Prostate gland (tissue), 2 donors: ENCODE measurements at regions not wholly inside any gene's neighbourhood (a gene's known extent, or its start where the extent isn't known, plus 50 kb on each side); places are given as distances from the start of the nearest gene placed in this dataset.

Source experiments
- POLR2A ChIP-seq: fragments of 450-650 bp; IDR thresholded peaks from one replicate; pipeline ENCODE4 v1.6.1; 2016; ENCODE audit warnings: antibody characterized with exemption, mild to moderate bottlenecking
- TF ChIP-seq, protein P1 (sequence below), 4 experiments: fragments of 200-600 bp in 2 of 4; fragments of 450-650 bp in 2 of 4; sonication (generic) in 2 of 4; IDR thresholded peaks; 1 replicate in 3 of 4; 2 replicates in 1 of 4; pipeline ENCODE4 v1.5.1; 2016 to 2019; ENCODE audit warnings: antibody characterized with exemption in 4 of 4, mild to moderate bottlenecking in 2 of 4, moderate library complexity in 2 of 4

DNA sequence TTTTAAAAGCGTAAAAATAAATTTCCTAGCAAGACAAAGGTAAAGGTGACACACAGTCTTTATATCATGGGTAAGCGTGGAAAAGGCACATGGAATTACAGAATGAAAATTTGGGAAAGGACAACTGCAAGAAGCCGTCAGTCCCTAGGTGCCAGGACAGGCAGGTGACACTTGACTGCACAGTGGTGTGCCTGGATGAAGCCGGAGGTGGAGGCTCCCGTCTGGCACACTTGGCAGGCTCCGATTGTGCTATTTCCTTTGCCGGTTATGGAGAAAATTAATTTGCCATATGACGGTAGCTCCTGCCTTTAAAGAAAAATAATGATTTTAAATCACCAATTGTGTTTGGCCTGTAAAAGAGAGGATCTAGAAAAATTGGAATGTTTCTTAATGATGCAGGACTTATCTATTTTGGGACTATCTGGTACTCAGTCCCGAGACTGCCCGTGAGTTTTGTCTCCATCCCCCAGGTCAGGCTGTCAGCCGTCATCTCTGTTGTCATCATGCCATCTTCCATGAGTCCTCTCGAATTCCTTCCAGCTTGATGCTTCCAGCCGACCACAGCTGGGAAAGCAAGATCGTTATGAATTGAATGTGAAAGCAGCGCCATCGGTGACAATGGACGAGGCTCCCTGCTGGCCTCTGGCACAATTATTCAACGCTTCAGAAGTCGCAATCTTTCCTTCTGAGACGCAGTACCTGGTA is 56.2 kb upstream of the MGMT start:
- TF ChIP-seq, protein P1, sequence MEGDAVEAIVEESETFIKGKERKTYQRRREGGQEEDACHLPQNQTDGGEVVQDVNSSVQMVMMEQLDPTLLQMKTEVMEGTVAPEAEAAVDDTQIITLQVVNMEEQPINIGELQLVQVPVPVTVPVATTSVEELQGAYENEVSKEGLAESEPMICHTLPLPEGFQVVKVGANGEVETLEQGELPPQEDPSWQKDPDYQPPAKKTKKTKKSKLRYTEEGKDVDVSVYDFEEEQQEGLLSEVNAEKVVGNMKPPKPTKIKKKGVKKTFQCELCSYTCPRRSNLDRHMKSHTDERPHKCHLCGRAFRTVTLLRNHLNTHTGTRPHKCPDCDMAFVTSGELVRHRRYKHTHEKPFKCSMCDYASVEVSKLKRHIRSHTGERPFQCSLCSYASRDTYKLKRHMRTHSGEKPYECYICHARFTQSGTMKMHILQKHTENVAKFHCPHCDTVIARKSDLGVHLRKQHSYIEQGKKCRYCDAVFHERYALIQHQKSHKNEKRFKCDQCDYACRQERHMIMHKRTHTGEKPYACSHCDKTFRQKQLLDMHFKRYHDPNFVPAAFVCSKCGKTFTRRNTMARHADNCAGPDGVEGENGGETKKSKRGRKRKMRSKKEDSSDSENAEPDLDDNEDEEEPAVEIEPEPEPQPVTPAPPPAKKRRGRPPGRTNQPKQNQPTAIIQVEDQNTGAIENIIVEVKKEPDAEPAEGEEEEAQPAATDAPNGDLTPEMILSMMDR (IDR thresholded peaks at IDR 0.05): no peak
- TF ChIP-seq POLR2A: no peak
